Fibroblast of skin of back (primary cell): ENCODE measurements at regions not wholly inside any gene's neighbourhood (a gene's known extent, or its start where the extent isn't known, plus 50 kb on each side); places are given as distances from the start of the nearest gene placed in this dataset.

Experiments
- DNase-seq: peaks from one replicate; pipeline ENCODE4 v3.0.0-alpha.2; 2013

GRCh38 chr4:89357787-89358186 is 50.2 kb upstream of the GPRIN3 start:
- no peak for DNase-seq
